ENCODE measurements at regions not wholly inside any gene's neighbourhood (a gene's known extent, or its start where the extent isn't known, plus 50 kb on each side); places are given as distances from the start of the nearest gene placed in this dataset.

DNA sequence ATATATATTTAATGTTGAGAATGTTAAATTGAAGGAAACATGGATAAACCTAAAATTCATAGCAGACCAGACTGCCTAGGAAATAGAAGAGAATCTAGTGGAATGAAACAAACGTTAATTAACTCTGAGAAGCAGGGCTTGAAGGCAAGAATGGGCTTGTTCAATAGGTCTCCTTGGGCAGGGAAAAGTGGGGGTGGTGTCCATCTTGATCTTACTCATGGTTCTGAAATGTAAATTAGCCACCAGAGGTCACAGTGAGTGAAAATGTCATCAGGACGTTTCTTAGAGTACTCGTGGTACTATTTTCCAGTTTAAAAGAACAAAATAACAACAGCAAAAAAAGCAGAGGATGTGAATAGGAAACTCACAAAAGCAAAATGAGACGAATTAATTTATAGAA is 66.8 kb upstream of the BTBD3 start:
- Histone ChIP-seq H3K36me3 (ENCODE audit: control insufficient read depth, insufficient read depth, low read length) (no peaks in the 10 kb centered on the region), H3K4me3 (replicated peaks; ENCODE audit: low read depth, low read length) (no peak overlapping the region), H3K27me3 (replicated peaks; ENCODE audit: control insufficient read depth, insufficient read depth, low read length) (no peaks in the 10 kb centered on the region)
- TF ChIP-seq, protein P1, sequence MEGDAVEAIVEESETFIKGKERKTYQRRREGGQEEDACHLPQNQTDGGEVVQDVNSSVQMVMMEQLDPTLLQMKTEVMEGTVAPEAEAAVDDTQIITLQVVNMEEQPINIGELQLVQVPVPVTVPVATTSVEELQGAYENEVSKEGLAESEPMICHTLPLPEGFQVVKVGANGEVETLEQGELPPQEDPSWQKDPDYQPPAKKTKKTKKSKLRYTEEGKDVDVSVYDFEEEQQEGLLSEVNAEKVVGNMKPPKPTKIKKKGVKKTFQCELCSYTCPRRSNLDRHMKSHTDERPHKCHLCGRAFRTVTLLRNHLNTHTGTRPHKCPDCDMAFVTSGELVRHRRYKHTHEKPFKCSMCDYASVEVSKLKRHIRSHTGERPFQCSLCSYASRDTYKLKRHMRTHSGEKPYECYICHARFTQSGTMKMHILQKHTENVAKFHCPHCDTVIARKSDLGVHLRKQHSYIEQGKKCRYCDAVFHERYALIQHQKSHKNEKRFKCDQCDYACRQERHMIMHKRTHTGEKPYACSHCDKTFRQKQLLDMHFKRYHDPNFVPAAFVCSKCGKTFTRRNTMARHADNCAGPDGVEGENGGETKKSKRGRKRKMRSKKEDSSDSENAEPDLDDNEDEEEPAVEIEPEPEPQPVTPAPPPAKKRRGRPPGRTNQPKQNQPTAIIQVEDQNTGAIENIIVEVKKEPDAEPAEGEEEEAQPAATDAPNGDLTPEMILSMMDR (IDR thresholded peaks at IDR 0.05; ENCODE audit: insufficient read depth, low read length, poor library complexity, severe bottlenecking) = no peak
- DNase-seq (ENCODE audit: extremely low read depth, insufficient read length) = no peak

DNA sequence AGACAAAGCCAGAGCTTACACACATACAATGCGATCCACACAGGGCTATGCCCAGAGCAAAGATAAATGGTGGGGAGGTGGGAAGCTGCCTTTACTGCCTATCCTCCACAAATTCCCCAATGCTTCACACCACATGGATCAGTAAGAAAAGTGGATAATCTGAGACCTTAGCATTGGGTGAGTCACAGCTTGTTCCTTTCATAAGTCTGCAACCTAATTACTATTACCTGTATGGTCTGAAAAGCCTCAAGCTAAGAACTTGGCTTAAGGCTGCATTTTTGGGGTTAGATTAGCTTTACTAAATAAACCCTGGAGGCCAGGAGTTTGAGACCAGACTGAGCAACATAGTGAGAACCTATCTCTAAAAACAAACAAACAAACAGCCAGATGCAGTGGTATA is 66.0 kb upstream of the BTBD3 start:
- H3K27me3 ChIP-seq (replicated peaks; ENCODE audit: control insufficient read depth, insufficient read depth, low read length) = no peaks in the 10 kb centered on the region
- TF ChIP-seq, protein P1 (IDR thresholded peaks at IDR 0.05; ENCODE audit: insufficient read depth, low read length, poor library complexity, severe bottlenecking) = no peak
- DNase-seq (ENCODE audit: extremely low read depth, insufficient read length) = no peak
- H3K36me3 ChIP-seq (ENCODE audit: control insufficient read depth, insufficient read depth, low read length) = no peaks in the 10 kb centered on the region
- no peak overlapping the region for H3K4me3 ChIP-seq (replicated peaks; ENCODE audit: low read depth, low read length)

DNA sequence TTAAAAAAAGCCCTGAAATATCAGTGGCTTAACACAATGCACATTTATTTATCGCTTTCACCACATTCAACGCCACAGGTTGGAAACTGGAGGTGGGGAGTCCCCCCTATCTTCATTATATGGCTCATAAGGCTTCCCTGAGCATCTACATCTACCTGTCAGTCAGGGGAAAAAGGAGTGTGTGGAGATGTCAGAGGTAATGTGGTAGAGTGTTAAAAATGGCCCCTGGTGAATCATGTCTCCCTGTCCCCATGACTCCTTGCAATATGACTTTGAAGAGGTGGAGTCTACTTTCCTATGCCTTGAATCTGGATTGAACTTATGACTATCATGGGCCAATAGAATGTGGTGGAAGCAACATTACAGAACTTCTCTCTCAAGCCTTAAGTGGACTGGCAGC is 65.5 kb upstream of the BTBD3 start:
- no peaks in the 10 kb centered on the region for H3K27me3 ChIP-seq (replicated peaks; ENCODE audit: control insufficient read depth, insufficient read depth, low read length)
- no peaks in the 10 kb centered on the region for H3K36me3 ChIP-seq (ENCODE audit: control insufficient read depth, insufficient read depth, low read length)
- no peak overlapping the region for H3K4me3 ChIP-seq (replicated peaks; ENCODE audit: low read depth, low read length)
- no peak for DNase-seq (ENCODE audit: extremely low read depth, insufficient read length)
- TF ChIP-seq, protein P1 (IDR thresholded peaks at IDR 0.05; ENCODE audit: insufficient read depth, low read length, poor library complexity, severe bottlenecking) = no peak

DNA sequence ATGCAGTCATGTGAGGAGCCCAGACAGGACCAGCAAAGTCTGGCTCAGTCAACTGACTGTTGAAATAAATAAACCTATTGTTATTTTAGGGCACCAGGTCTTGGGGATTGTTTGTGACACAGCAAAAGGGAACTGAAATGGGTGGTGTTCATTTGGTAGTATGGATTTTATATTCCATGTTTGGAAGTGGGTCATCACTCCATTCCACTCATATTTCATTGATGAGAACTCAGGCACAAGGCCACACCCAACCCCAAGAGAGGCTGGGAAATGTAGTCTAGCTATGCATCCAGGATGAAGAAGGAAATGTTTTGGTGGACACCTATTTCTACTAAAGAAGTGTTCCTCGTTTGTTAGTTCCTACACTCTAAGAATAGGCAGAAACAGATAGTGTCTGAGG is 64.9 kb upstream of the BTBD3 start:
- TF ChIP-seq, protein P1 (IDR thresholded peaks at IDR 0.05; ENCODE audit: insufficient read depth, low read length, poor library complexity, severe bottlenecking) = no peak
- no peaks in the 10 kb centered on the region for H3K27me3 ChIP-seq (replicated peaks; ENCODE audit: control insufficient read depth, insufficient read depth, low read length)
- no peaks in the 10 kb centered on the region for H3K36me3 ChIP-seq (ENCODE audit: control insufficient read depth, insufficient read depth, low read length)
- DNase-seq (ENCODE audit: extremely low read depth, insufficient read length) = no peak
- no peak overlapping the region for H3K4me3 ChIP-seq (replicated peaks; ENCODE audit: low read depth, low read length)

DNA sequence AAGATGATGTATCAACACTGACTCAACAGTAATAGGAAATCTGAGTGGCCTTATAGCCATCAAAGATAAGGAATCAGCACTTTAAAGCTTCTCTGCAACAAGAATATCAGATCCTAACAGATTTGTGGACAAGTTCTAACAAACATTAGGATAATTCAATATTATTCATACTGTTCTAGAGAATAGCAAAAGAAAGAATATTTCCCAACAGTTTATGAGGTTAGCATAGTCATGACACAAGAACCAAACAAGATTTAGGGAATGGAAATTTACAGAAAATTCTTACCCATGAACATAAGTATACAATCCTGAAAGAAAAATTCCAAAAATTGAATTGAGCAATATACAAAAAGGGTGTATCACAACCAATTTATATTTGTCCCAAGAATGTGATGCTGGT is 64.3 kb upstream of the BTBD3 start:
- Histone ChIP-seq H3K27me3 (replicated peaks; ENCODE audit: control insufficient read depth, insufficient read depth, low read length) (no peaks in the 10 kb centered on the region), H3K4me3 (replicated peaks; ENCODE audit: low read depth, low read length) (no peak overlapping the region), H3K36me3 (ENCODE audit: control insufficient read depth, insufficient read depth, low read length) (no peaks in the 10 kb centered on the region)
- no peak for DNase-seq (ENCODE audit: extremely low read depth, insufficient read length)
- TF ChIP-seq, protein P1 (IDR thresholded peaks at IDR 0.05; ENCODE audit: insufficient read depth, low read length, poor library complexity, severe bottlenecking) = no peak

DNA sequence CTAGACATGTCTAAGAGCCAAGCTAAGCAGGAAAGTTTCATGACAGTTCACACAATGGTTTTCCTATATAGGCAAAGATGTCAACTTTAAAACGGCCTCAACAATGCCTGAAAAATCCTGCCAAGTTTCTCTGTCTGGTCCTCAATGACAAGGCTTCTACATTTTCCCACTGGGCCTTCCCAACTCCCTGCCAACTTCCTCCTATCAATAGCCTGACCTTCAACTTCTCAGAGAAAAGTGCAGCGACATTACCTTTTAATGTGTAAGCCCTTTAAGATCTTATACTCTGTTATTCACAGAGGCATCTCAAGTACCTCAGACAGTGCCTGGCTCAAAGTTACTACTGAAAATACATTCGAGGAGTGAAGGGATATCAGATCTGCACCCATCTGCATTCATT is 56.2 kb upstream of the BTBD3 start:
- no peak overlapping the region for H3K4me3 ChIP-seq (replicated peaks; ENCODE audit: low read depth, low read length)
- TF ChIP-seq, protein P1 (IDR thresholded peaks at IDR 0.05; ENCODE audit: insufficient read depth, low read length, poor library complexity, severe bottlenecking) = no peak
- no peaks in the 10 kb centered on the region for H3K27me3 ChIP-seq (replicated peaks; ENCODE audit: control insufficient read depth, insufficient read depth, low read length)
- no peaks in the 10 kb centered on the region for H3K36me3 ChIP-seq (ENCODE audit: control insufficient read depth, insufficient read depth, low read length)
- DNase-seq (ENCODE audit: extremely low read depth, insufficient read length) = no peak
